ENCODE measurements at regions not wholly inside any gene's neighbourhood (a gene's known extent, or its start where the extent isn't known, plus 50 kb on each side); places are given as distances from the start of the nearest gene placed in this dataset.

DNA sequence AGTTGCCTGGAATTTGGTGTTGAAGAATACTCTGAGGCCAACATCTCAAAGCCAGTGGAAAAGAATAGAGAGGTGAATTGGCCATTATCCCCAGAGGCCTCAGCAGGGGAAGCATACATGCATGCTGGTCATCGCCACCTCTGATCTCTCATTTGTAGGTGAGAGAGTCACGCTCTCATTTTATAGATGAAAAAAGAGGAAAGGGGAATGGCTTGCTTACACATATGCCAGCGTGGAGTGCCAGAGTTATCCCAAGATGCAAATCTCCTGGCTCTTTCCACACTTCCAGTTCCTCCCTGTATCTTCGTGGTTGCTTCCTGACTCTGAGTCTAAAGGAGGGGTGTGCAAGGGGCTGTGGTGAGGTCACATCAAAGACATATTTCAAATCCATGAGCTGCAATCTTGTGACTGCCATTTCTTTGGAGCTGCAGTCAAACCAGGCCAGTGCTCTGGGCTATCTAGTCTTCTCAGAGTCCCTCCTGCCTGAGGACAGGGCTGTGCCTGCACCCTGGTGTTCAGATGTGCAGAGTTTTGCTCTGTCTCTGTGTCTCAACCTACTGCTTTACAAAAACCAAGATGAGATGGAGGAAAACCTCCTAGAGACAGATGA lies 324.7 kb downstream of the MYCN start:
- no peak for DNase-seq

DNA sequence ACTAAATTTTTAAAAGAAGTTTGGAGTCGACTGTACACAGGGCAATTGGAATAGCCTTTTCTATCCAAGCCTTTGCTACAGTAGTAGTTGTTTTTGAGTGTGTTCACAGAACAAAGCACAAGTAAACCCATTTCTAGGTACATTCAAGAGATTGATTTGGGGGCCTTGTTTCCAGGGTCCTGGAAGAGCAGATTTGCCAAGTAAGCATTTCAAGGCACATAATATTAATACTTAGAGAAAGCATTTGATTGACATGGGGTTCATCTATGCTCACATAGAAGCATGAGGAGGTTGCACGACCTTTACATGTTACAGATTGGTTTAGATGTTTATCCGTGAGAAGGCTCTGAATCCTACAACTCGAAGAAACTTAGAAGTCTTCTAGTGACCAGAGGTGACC lies 324.1 kb downstream of the MYCN start:
- no peak for DNase-seq

DNA sequence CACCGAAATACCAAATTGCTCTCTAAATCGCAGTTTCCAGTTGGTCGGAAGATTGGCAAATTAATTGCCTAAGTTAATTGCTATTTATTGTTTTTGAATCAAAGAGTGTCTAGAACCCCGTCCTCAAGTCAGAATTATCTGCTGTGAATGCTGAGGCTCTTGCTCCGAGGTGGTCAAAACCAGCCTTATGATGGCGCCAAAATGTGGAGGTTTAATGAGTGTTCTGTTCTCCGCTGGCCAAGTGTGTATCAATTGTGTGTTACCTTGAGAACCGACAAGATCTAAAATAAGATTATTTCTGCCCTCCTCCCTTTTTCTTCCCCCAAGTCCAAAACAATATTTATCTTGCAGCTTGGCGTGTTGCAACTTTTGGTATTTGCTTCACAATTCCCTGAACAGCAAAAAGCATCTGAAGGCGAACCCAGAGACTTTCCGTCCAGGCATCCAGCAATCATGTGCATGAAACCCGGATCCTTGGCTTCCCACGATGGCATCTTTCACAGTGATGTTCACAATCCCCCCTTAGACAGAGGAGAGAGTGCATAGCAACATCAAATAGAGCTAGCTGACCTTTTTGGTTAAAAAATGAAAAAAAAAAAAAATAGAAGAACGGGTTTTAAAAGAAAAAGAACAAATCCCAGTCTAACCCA lies 323.0 kb downstream of the MYCN start:
- DNase-seq = no peak

DNA sequence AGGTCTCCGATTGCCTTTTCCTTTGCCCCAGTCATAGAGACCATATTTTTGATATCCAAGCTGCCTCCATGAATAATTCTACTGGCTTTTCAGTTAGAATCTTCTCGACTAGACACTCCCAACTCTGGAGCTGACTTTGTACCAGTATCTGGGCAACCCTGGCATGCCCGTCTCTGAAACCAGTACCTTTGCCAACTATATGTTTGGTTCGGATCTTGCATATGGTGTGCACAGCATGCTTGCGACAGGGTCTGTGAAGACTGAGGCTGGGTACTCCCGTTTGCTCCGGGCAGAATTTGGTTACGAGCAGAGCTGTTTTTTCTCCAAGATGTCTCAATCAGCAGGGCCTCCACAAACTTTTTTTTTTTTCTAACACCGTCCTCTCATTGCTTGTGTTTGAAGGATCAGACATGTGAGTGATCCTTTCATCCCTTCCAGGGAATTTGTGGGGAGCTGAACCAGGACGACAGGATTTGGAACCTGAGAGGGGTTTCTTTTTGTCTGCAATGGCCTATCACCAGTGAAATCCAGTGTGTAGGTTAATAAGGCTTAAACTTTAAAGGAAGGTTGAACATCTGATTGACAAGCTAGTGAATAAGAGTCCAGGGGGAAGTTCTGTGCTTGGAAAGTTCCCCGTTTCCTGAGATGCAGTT lies 322.3 kb downstream of the MYCN start:
- DNase-seq = no peak

DNA sequence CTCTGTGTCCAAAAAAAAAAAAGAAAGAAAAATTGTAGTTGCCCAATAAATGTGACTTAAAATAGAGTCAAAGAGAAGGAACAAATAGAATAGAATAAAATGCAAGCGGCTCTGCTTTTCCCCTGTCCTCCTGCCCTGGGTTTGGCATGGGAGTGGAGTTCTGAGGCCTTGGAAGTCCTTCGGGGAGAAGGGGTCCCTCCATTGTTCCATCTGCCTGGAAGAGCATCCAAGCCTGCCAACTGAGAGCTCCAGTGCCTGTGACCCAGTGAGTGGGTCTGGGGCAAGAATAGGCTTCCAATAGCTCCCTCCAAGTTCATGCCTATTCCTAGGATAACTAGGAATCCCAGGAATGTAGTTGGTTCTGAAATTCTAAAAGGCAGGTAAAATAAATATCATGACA lies 321.4 kb downstream of the MYCN start:
- no peak for DNase-seq

DNA sequence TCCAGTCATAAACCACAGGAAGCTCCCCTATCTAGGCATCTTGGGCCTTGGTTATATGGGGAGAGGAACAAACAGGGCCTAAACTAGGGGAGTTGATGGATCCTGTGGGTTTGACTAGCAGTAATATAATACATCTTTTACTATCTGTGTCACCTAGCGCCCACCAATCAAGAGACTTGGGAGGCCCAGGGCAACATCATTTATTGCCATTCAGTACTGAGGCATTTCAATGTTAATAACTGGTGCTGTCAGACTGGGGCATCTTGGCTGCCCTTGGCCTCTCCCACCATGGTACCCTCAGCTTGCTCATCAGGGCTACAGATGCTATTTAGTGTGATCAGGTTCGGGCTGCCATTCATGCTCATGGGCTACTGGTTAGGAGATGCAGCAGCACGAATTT lies 320.7 kb downstream of the MYCN start:
- DNase-seq = no peak

DNA sequence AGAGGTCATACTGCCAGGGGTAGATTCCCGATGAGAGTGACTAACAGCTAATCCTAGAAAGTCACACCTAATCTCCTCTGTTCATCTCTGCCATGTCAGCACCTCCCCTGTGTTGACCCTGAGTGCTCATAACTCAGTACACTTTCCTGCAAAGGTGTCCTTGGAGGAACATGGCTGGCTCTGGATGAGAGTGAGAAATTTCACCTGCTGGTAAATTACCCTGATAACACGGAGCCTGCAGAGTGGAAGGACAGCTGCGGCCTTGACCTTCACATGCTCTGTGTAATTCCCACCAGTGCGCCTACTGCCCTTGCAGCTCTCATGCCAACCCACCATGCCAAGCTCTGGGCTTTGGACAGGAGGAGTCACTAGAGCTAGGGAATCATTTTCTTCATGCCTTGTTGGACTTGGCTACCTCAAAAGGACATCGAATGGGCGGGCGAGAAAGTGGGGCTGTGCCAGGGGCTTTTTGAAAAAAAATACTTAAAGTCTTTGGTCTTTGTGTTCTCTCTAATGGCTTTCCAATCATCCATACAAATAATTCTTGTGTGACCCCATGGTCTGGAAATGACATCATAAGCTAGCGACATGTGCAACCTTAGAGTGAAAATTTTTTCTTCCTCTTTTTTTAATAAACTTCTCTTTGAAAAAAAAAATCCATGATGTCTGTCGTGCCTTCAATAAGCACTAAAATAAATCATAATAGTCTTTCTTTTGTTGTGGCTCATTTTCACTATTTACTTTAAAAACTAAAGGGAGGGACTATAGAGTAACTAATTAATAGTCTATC lies 319.9 kb downstream of the MYCN start:
- DNase-seq = no peak

DNA sequence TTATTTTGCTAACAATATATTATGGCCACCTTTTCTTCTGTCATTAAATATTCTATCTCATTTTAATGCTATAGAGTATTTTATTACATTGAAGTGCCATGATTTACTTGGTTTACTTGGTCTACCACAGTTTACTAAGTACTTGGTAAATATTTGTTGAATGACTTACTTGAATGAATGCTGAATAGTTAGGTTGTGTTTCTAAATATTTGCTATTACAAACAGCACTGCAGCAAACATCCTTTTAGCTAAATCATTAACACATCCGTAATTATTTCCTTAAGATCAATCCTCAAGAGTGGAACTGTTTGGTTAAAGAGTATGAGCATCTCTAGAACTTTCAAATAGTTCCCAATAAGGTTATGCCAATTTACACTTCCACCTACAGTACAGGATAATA lies 318.7 kb downstream of the MYCN start:
- DNase-seq = no peak

DNA sequence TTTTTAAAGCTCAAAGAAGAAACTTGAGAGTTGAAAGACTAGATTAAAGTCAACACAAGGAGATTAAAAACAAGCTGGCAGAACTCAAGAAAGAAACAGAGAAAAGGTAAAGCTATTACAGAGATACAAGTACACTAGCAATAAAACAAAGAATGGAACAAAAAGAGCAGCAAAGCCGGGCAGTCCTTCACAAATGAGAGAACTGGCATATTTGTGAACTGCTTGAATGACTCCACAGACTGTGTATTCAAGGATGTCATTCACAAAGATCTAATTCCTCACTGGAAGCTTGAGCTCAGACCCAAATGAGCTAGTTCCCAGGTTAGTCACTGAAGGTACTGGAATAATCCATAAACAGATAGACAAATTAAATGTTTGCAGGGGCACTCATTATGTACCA lies 318.0 kb downstream of the MYCN start:
- no peak for DNase-seq

DNA sequence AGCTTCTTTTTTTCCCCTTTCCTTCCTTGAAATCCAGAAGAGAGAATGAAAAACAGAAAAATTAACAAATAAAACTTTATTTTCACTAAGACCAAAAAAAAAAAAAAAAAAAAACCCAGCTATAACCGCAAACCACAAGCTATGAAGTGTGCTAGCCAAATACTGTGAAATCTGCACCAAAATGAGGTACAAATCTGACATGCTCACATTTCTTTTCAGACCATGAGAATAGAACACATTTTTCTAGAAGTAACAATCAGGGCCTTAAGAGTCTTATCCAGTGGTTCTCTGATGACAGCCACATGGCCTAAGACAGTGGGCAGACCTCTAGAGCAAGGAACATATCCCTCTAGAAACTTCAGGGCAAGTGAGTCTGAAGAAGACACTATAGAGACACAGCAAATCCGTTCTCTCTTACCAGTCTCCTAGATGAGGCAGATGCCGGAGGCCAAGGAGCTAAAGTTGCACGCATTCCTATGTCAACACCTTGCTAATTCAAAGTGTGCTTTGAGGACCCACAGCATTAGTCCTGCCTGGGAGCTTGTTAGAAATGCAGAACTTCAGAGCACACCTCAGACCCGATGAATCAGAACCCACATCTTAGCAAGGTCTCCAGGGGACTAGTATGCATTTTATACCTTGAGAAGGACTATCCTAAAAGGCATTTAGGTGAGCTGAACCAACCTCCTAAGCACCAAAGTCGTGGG lies 317.1 kb downstream of the MYCN start:
- DNase-seq = no peak

DNA sequence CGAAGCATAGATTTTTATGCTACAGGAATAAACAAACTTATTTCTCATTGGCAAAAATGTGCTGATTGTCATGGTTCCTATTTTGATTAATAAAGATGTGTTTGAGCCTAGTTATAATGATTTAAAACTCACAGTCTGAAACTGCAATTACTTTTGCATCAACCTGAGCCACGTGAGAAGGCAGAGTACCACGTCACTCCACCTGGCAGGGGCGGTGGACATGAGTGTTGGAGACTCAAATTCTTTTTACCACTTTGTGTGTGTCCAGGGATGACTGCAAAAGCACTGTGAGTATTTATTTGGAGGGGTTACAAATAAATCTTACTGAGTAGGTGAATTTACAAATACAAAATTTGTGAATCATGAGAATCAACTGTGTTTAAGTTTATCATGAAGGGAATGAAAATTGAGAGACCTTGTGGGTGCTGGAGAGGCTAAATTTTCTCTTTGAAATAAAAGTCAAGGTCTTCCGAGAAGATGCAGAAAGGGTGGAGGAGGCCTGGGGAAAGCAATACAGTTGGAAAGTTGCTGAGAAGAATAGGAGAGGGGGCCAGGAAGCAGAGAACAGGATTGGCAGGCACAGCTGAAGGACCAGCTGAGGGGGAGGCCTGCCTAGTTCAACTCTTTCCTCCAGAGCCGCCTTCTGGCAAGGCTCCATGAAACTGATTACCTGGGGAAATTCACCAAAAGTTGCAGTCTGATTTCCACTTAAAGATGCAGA lies 316.4 kb downstream of the MYCN start:
- DNase-seq = no peak

DNA sequence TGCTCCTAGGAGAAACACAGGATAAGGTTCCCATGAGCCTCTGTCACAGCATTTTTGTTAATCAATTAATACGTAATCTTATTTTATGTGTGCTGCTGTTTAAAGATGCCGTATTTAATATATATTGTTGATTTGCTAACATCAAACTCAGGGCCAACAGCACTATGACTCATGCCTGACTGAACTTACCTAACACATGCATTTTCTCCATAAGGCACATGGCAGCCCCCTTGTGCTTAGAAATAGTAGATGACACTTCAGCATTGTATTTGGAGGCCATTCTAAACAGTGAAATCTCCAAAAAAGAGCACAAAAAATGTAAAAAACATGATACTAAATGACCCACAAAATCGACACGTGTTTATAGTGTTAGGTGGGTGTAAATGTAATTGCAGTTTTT lies 314.8 kb downstream of the MYCN start:
- no peak for DNase-seq

DNA sequence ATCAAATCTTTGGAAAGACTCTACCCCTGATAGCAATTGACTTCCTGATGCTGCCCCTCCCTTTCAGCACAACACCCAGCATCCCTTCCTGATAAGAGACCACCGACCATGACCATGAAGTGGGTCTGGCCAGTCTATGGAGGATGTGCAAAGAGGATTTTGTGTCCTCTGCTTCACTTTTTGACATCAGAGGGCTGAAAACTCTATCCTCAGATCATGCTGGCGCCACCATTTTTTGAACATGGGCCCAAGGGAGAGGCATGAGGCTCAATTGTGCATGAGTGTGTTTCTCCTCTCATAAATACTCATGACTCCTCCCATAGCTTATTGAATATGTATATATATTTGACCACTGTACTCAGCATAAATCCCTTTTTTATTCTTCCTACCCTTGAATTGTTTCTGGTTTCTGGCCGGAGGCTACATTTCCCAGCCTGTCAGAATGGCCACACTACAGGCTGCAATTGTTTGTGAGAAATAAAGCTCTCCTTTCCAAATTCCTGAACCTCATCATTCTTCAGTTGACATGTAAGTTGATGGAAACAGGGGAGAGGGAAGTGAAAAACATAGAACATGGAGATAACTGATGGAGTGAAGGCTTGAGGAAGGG lies 314.1 kb downstream of the MYCN start:
- no peak for DNase-seq

DNA sequence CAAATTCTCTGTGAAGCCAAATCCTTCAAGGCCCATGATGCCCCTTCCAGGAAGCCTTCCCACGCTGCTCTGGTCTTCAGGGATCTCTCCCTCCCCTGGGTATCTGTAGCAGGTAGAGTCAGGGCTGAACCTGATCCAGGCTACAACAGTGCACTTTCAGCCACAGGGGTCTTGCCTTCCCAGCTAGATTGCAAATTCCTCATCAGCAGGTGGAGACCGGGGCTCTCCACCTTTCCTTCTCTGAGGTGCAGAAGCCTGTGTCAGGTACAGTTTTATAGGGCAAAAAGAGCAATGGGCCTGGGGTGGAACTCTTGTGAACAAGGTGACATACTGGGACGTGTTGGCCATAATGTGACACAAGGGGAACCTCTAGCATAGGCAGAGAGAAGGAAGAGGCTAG lies 312.9 kb downstream of the MYCN start:
- DNase-seq = no peak

DNA sequence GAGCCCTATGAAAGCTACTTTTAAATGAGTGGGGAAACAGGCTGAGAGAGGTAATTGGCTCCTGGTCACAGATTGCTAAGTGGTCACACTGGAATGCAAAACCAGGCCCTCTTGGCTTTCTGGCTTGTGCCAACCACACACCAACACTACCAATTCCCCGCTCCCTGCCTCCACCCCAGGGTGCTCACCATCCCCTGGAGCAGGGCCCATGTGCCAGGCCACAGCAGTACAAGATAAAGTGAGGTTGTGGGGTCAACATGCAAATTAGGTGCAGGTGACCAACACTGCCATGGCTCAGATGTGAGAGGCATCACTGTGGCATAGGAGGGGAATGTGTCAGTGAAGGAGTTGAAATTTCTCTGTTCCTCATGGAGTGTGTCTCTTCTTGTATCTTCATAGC lies 312.5 kb downstream of the MYCN start:
- DNase-seq = no peak

DNA sequence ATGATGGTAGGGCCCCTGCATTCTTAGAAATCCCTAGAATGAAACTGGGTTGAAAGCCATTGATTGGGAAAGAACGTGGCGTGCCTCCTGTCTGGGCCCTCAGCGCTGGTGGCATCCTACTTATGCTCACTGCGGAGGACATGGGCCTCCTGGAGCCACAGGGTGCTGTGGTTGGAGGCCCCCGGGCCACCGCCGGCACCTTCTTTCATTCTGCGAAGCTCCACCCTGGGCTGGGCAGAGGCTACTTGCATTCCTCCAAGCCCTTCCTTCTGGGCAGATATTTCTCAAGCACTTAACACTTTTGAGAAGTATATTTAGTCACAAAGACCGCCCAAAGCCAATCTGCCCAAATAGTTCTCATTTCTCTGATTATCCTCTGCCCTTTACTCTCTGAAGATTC lies 311.9 kb downstream of the MYCN start:
- no peak for DNase-seq

DNA sequence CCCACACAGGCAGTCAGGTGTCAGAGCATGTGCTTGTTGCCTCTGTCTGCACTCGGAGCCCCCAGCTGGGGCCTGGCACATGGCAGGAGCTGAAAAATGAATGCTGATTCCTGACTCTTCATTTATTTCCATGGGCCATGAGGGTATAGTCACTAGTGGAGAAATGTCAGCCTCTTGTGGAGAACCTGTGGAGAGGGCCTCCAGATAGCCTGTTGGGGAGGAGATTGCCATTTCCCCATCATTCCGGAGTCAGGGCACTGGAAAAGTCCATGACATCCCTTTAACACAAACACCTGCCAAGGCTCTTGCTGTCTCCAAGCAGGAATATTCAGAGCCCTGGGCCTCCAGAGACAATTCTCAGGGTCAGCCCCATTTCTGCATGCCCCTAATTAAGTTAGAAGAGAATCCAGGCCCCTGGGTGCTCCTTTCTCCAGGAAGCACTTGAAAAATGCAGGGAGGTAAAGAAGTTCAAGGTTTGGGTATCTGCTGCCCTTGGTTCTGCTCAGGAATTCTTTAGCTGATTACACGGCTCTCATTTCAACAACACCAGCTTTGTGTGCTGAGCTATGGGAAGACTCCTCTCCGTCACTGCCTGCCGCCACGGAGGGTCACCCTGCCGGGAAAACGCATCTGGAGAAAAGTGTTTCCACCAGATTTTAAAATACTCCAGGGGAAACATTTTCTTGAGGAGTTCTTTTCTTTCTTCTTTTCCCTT lies 311.3 kb downstream of the MYCN start:
- no peak for DNase-seq

DNA sequence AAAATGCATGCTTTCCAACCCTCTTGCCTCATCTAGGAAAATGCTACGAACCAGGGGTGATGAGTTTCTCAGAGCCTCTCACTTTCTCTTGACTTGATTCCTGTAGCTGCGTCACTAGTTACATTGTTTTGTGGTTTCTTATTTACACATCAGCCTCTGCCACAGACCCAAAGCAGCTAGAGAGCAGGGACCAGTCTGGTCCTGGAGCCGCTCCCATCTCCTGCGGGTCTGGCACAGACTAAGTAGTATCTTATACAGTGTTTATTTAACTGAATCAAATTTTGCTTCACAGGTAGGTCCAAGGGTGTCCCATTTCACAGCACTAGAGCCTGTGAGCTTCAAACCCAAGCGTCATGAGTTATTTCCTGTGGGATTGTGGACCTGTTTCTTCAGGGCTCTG lies 310.5 kb downstream of the MYCN start:
- no peak for DNase-seq

DNA sequence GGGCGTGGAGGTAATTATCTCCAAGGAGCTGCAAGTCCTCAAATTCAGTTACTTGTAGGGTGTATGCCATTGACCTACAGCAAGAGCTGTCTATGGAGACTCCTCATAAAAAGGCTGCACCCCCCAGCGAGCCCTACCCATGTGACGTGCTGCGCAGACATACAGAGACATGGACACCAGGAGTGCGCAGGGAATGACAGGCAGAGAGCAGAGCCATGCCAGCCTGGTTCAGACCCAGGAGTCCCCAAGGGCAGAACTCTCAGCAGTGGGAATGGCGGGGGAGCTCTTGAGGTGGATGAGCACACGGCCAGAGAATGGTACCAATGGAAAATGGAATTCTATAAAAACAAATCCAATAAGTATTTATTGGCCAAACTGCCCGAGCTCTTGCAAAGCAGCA lies 310.1 kb downstream of the MYCN start:
- DNase-seq = no peak

DNA sequence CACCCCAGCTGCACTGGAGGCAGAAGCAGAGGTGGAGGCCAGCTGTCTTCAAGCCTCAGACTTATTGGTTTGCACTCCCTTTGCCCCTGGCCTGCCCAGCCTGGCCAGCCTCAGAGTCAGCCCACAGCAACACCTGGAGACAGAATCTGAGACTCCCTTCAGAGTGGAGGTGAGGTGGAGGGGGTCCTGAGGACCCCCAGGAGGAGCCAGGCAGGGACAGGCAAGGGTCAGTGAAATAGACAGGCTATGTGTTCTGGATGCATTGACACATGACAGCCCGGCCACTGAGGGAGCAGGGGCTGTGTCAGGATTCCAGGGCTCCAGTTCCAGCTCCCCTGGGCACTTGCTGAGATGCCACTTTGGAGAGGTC lies 309.7 kb downstream of the MYCN start:
- no peak for DNase-seq

DNA sequence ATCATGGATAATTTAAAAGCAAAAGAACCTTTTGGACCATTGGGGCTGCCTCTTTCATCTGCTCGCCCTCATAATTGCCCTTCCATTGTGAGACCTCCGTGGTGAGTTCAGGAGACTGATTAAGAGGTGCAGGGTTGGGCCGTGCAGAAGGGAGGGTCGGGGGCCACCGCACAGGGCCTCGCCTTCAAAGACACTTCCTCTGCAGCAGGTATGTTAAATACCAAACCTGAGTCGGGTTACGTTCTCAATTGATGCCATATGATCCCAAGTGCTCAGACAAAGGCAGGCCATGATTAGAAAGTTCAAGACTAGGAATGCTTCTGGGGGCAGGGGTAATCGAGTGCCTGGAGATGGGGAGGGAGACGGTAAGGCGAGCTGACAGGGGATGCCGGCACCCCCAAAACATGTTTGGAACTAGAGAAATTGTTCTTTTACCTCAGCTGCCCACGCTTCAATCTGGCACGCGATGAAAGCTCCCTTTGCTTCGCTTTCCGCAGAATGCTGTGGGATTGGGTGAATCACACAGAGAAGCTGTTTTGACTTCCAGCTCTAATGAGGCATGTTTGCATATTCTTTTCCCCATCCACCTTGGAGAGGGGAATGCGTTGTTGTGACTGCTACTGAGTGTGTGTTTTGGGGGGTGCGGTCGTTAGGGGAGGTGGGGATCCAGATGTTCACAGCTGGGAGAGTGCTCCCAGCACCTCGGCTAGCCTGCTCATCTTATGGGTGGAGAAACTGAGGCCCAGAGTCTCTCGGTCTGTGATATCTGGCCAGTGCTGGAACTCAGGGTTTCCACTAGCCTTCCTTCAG lies 309.1 kb downstream of the MYCN start:
- no peak for DNase-seq

Measured in NK-92 treated with Interleukin-12 subunit alpha and Interleukin-12 subunit beta, amount 100 ng/mL, for 24 hours (cell line).